ENCODE measurements at regions not wholly inside any gene's neighbourhood (a gene's known extent, or its start where the extent isn't known, plus 50 kb on each side); places are given as distances from the start of the nearest gene placed in this dataset.

DNA sequence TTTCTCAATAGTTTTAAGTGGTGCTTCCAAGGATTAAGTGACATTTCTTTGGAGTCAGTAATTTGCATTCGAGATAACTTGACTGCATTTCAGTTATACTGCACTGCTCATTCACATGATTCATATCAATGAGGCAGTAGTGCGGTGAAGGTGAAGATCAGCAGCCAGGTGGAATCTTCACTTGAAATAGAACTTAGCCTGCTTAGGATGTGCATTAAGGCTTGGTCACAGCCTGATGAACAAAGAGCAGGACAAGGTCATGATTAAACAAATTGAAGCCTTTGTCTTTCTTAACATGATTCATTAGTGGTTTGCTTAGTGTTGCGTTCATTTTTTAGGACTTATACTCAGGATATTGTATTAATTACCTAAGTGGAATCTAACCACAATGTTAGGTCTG, 212.1 kb upstream of the GALNTL6 start:
- TF ChIP-seq, protein P1, sequence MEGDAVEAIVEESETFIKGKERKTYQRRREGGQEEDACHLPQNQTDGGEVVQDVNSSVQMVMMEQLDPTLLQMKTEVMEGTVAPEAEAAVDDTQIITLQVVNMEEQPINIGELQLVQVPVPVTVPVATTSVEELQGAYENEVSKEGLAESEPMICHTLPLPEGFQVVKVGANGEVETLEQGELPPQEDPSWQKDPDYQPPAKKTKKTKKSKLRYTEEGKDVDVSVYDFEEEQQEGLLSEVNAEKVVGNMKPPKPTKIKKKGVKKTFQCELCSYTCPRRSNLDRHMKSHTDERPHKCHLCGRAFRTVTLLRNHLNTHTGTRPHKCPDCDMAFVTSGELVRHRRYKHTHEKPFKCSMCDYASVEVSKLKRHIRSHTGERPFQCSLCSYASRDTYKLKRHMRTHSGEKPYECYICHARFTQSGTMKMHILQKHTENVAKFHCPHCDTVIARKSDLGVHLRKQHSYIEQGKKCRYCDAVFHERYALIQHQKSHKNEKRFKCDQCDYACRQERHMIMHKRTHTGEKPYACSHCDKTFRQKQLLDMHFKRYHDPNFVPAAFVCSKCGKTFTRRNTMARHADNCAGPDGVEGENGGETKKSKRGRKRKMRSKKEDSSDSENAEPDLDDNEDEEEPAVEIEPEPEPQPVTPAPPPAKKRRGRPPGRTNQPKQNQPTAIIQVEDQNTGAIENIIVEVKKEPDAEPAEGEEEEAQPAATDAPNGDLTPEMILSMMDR (IDR thresholded peaks at IDR 0.05; ENCODE audit: control extremely low read depth, extremely low read depth, low read depth, missing control alignments) = no peak
- ChIA-PET CTCF (interaction anchor here (1.1 kb wide), 1 partner anchor 35 kb away, joined by 3 read pairs; no protein-coding TSS in a partner anchor), POLR2A (no interaction called here)
- DNase-seq (ENCODE audit: extremely low spot score) = no peak

DNA sequence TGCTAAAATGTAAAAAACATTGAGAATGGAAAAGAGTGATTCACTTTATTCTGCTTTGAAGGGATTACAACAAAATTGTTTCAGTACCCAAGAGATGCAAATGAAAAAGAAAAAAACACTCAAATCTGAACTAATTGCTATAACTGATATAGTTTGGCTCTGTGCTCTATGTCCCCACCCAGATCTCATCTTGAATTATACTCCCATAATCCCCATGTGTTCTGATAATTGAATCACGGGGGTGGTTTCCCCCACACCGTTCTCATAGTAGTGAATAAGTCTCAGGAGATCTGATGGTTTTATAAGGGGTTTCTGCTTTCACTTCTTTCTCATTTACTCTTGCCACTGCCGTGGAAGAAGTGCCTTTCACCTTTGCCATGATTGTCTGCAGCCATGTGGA, 213.6 kb upstream of the GALNTL6 start:
- DNase-seq (ENCODE audit: extremely low spot score) = no peak
- TF ChIP-seq, protein P1 (IDR thresholded peaks at IDR 0.05; ENCODE audit: control extremely low read depth, extremely low read depth, low read depth, missing control alignments) = no peak
- ChIA-PET CTCF (interaction anchor here (1.1 kb wide), 1 partner anchor 36 kb away, joined by 3 read pairs; no protein-coding TSS in a partner anchor), POLR2A (no interaction called here)

DNA sequence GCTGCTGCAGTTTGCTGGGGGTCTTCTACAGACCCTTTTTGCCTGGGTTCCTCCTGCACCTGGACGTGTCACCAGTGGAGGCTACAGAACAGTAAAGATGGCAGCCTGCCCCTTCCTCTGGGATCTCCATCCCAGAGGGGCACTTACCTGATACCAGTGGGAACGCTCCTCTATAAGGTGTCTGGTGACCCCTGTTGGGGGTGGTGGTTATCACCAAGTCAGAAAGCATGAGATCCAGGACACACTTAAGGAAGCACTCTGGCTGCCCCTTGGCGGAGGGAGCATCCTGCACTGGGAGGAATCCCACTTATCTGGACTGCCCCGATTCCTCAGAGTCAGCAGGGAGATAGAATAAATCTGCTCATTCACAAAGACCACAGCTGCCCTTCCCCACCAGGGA, 218.9 kb upstream of the GALNTL6 start:
- DNase-seq (ENCODE audit: extremely low spot score) = no peak
- POLR2A ChIA-PET = no interaction called here
- TF ChIP-seq, protein P1 (IDR thresholded peaks at IDR 0.05; ENCODE audit: control extremely low read depth, extremely low read depth, low read depth, missing control alignments) = no peak
- CTCF ChIA-PET = interaction anchor here (2.1 kb wide), 1 partner anchor 9 kb away, joined by 6 read pairs; no protein-coding TSS in a partner anchor

DNA sequence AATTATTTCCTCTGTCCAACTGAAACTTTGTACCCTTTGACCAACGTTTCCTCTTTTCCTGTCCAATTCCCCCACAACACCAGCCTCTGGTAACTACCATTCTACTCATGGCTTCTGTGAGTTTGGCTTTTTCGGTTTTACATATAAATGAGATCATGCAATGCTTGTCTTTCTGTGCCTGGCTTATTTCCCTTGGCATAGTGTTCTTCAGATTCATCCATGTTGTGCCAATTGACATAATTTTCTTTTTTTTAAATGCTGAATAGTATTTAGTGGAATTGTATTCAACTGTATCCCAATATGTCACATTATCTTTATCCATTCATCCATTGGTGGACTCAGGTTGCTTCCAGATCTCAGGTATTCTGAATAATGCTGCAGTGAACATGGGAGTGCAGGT, 222.5 kb upstream of the GALNTL6 start:
- CTCF ChIA-PET = no interaction called here
- TF ChIP-seq, protein P1 (IDR thresholded peaks at IDR 0.05; ENCODE audit: control extremely low read depth, extremely low read depth, low read depth, missing control alignments) = no peak
- no peak for DNase-seq (ENCODE audit: extremely low spot score)
- POLR2A ChIA-PET = no interaction called here

DNA sequence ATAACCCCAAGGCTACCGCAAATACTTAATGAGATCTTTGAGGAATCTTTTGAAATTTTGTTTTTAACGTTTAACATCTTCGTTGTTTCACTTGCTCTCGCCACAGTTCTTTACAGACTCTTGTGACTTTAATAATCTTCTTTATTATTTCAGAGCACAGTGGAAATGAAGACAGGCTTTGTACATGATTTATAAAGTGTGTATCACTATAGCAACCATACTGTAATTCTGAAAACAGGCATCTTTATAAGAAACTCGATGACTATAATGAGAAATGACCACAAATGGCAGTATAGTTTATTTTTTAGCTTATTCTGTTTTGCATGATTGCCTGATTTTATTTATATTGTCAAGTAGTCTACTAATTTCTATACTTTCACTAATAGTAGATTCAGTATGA, 224.4 kb upstream of the GALNTL6 start:
- TF ChIP-seq, protein P1 (IDR thresholded peaks at IDR 0.05; ENCODE audit: control extremely low read depth, extremely low read depth, low read depth, missing control alignments) = no peak
- POLR2A ChIA-PET = no interaction called here
- CTCF ChIA-PET = no interaction called here
- no peak for DNase-seq (ENCODE audit: extremely low spot score)

DNA sequence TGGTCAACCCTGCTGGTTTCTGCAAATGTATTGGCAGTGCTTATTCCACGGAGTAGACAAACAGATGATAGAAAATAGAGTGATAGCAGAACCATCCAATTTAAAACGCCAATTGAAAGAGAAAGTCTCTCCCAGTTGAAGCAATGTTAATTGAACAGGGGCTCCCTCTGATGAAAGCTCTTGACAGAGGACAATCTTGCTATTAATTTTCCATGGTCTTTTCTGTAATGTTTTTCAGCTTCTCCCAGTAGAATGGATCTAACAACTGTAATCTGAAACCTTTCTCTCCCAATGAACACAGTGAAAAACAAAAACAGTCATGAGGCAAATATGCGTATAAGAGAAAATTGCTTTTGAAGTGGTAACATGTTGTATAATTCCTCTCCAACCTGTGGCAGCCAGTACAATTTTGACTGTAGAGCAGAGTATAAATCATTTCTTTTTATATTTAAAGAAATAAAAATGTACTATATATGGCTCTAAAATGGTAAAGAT, 225.1 kb upstream of the GALNTL6 start:
- ChIA-PET CTCF (no interaction called here), POLR2A (no interaction called here)
- TF ChIP-seq, protein P1 (IDR thresholded peaks at IDR 0.05; ENCODE audit: control extremely low read depth, extremely low read depth, low read depth, missing control alignments) = no peak
- DNase-seq (ENCODE audit: extremely low spot score) = no peak

DNA sequence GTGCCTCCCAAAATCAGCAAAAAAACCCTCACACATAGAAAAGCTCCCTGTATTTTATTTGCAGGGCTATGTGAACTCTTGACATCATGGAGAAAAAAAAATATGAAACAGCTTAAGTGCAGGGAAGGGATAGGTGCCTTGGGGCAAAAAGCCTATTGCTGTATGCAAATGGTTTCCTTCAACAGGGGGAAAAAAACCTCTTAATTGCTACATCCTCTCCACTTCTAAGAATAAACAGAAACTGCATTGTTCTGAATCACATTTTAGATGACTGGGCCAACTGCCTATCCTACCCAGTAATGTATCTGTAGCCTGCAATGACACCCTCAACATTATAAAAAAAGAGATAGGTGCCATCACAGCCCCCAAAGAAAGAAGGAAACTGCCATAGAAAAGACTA, 229.4 kb upstream of the GALNTL6 start:
- TF ChIP-seq, protein P1 (IDR thresholded peaks at IDR 0.05; ENCODE audit: control extremely low read depth, extremely low read depth, low read depth, missing control alignments) = no peak
- CTCF ChIA-PET = no interaction called here
- DNase-seq (ENCODE audit: extremely low spot score) = no peak
- POLR2A ChIA-PET = no interaction called here

Data from GM10248 (cell line).